Prostate gland (tissue), 2 donors: ENCODE measurements at regions not wholly inside any gene's neighbourhood (a gene's known extent, or its start where the extent isn't known, plus 50 kb on each side); places are given as distances from the start of the nearest gene placed in this dataset.

Experiments used
- CTCF ChIP-seq, 4 experiments: fragments of 200-600 bp in 2 of 4; fragments of 450-650 bp in 2 of 4; sonication (generic) in 2 of 4; IDR thresholded peaks; 1 replicate in 3 of 4; 2 replicates in 1 of 4; pipeline ENCODE4 v1.5.1; 2016 to 2019; ENCODE audit warnings: antibody characterized with exemption in 4 of 4, mild to moderate bottlenecking in 2 of 4, moderate library complexity in 2 of 4
- POLR2A ChIP-seq: fragments of 450-650 bp; IDR thresholded peaks from one replicate; pipeline ENCODE4 v1.6.1; 2016; ENCODE audit warnings: antibody characterized with exemption, mild to moderate bottlenecking

GRCh38 chr6:14692208-14692607 lies 553.7 kb upstream of the JARID2 start:
- TF ChIP-seq CTCF (IDR thresholded peaks at IDR 0.05), result no peak
- no peak for TF ChIP-seq POLR2A
